WERI-Rb-1 (cell line): ENCODE measurements at regions not wholly inside any gene's neighbourhood (a gene's known extent, or its start where the extent isn't known, plus 50 kb on each side); places are given as distances from the start of the nearest gene placed in this dataset.

Source experiments
- DNase-seq: peaks from one replicate; pipeline ENCODE4 v3.0.0-alpha.2; 2020
- H3K27ac ChIP-seq: fragments of 250-450 bp; sonication (Bioruptor Pico); 2 replicates; pipeline ENCODE4 v1.5.1; 2020; ENCODE audit warnings: mild to moderate bottlenecking, moderate library complexity
- H3K27me3 ChIP-seq: fragments of 250-450 bp; sonication (Bioruptor Pico); 2 replicates; pipeline ENCODE4 v1.5.1; 2021; ENCODE audit warnings: mild to moderate bottlenecking, low read depth, moderate library complexity; ENCODE audit not compliant: insufficient read depth, severe bottlenecking
- H3K36me3 ChIP-seq: fragments of 250-450 bp; sonication (Bioruptor Pico); 2 replicates; pipeline ENCODE4 v1.5.1; 2020; ENCODE audit warnings: mild to moderate bottlenecking, moderate library complexity
- H3K4me3 ChIP-seq: 2 replicates; pipeline ENCODE4 v1.5.1; 2011; ENCODE audit warnings: low read depth, mild to moderate bottlenecking, control low read depth, low read length
- H3K9me3 ChIP-seq: fragments of 250-450 bp; sonication (Bioruptor Pico); 2 replicates; pipeline ENCODE4 v1.5.1; 2021; ENCODE audit warnings: mild to moderate bottlenecking, moderate library complexity; ENCODE audit not compliant: severe bottlenecking
- CTCF ChIP-seq: IDR thresholded peaks from 2 replicates; pipeline ENCODE4 v1.5.1; 2011; ENCODE audit warnings: low read depth, mild to moderate bottlenecking, control low read depth, inconsistent platforms, low read length

- Histone ChIP-seq H3K9me3 (no peaks in the 10 kb centered on the region), H3K4me3 (no peak overlapping the region), H3K36me3 (no peaks in the 10 kb centered on the region), H3K27ac (no peak overlapping the region), H3K27me3 (no peaks in the 10 kb centered on the region)
- no peak for TF ChIP-seq CTCF
- no peak for DNase-seq
Measured at GRCh38 chr1:60287536-60287935, 214.0 kb upstream of the C1orf87 start.

- Histone ChIP-seq H3K27me3 (no peaks in the 10 kb centered on the region), H3K9me3 (no peaks in the 10 kb centered on the region), H3K36me3 (no peaks in the 10 kb centered on the region), H3K27ac (no peak overlapping the region), H3K4me3 (no peak overlapping the region)
- no peak for TF ChIP-seq CTCF
- no peak for DNase-seq
Measured at GRCh38 chr1:60283690-60284089, 210.1 kb upstream of the C1orf87 start.

GRCh38 chr1:60281360-60281932 lies 207.9 kb upstream of the C1orf87 start:
- Histone ChIP-seq H3K27ac (no peak overlapping the region), H3K27me3 (no peaks in the 10 kb centered on the region), H3K36me3 (no peaks in the 10 kb centered on the region), H3K9me3 (no peaks in the 10 kb centered on the region), H3K4me3 (no peak overlapping the region)
- peak; percentile 81 for DNase-seq
- peak; percentile 93 for TF ChIP-seq CTCF

- no peak for TF ChIP-seq CTCF
- H3K27ac ChIP-seq, result no peak overlapping the region
- H3K27me3 ChIP-seq, result no peaks in the 10 kb centered on the region
- H3K4me3 ChIP-seq, result no peak overlapping the region
- no peaks in the 10 kb centered on the region for H3K36me3 ChIP-seq
- no peak for DNase-seq
- H3K9me3 ChIP-seq, result no peaks in the 10 kb centered on the region
Measured at GRCh38 chr1:60280819-60281218, 207.2 kb upstream of the C1orf87 start.

GRCh38 chr1:60280256-60280655 lies 206.7 kb upstream of the C1orf87 start:
- Histone ChIP-seq H3K27ac (no peak overlapping the region), H3K27me3 (no peaks in the 10 kb centered on the region), H3K9me3 (no peaks in the 10 kb centered on the region), H3K36me3 (no peaks in the 10 kb centered on the region), H3K4me3 (no peak overlapping the region)
- TF ChIP-seq CTCF, result no peak
- DNase-seq, result no peak

GRCh38 chr1:60279798-60280197 lies 206.2 kb upstream of the C1orf87 start:
- no peak for DNase-seq
- Histone ChIP-seq H3K4me3 (no peak overlapping the region), H3K27me3 (no peaks in the 10 kb centered on the region), H3K9me3 (no peaks in the 10 kb centered on the region), H3K27ac (no peak overlapping the region), H3K36me3 (no peaks in the 10 kb centered on the region)
- no peak for TF ChIP-seq CTCF
